GM12878 (cell line): ENCODE measurements at regions not wholly inside any gene's neighbourhood (a gene's known extent, or its start where the extent isn't known, plus 50 kb on each side); places are given as distances from the start of the nearest gene placed in this dataset.
"Not testable (repeated sequence)": the region's sequence is repeated elsewhere in the genome, so short reads cannot be mapped to it uniquely, and the experiment has no call there.

Source experiments
- ATAC-seq: fragments of 200-7000 bp; cut with Tn5 transposase; 3 replicates; pipeline ENCODE4 v1.9.1; 2020; ENCODE audit warnings: mild to moderate bottlenecking, moderate library complexity
- BruUV-seq: library from RNA; stranded (reverse); fragments of 400-500 nt; replicated peaks from 2 replicates; lab custom pipeline; 2021; lab: Mats Ljungman, UMichigan
- CTCF ChIA-PET: fragments of 300-600 bp; sonication (Branson Sonifier 250); formaldehyde crosslinking; extraction: SDS; loops from one replicate; lab custom pipeline; 2021; ENCODE audit warnings: inconsistent platforms; lab: Yijun Ruan, JAX
- POLR2A ChIA-PET: fragments of 350-600 bp; formaldehyde crosslinking; extraction: SDS; loops from one replicate; lab custom pipeline; 2021; ENCODE audit warnings: inconsistent platforms; lab: Charles Lee
- RAD21 ChIA-PET: fragments of 300-600 bp; sonication (Branson Sonifier 250); formaldehyde crosslinking; loops from one replicate; lab custom pipeline; 2023; ENCODE audit warnings: antibody characterized with exemption; ENCODE audit not compliant: unreplicated experiment; lab: Charles Lee
- SMC1A ChIA-PET: fragments of 300-600 bp; sonication (Branson Sonifier 250); formaldehyde crosslinking; loops from one replicate; lab custom pipeline; 2023; ENCODE audit not compliant: unreplicated experiment, uncharacterized antibody; lab: Charles Lee
- DNase-seq: peaks from one replicate; pipeline ENCODE4 v3.0.0-alpha.2; 2011; ENCODE audit warnings: low read depth, low spot score
- FAIRE-seq: peaks from 3 replicates; lab custom pipeline; 2011; peaks lifted over from hg19 to GRCh38; lab: Jason Lieb, UNC
- H2AFZ ChIP-seq: 2 replicates; pipeline ENCODE4 v1.6.0; 2011; ENCODE audit warnings: low read depth, low read length, control low read depth; ENCODE audit not compliant: control insufficient read depth
- H3K27ac ChIP-seq: 2 replicates; pipeline ENCODE4 v1.5.1; 2011; ENCODE audit warnings: control low read depth; ENCODE audit not compliant: control insufficient read depth, insufficient read depth
- H3K27me3 ChIP-seq, 2 experiments: replicated peaks in 1 of 2; 2 replicates each; pipeline versions ENCODE4 v1.6.0 to v1.6.1; 2011; ENCODE audit warnings: low read length in 1 of 2; ENCODE audit not compliant: control insufficient read depth in 2 of 2, insufficient read depth in 2 of 2
- H3K36me3 ChIP-seq, 2 experiments: 2 replicates each; pipeline ENCODE4 v1.5.1; 2011; ENCODE audit warnings: low read length in 1 of 2; ENCODE audit not compliant: control insufficient read depth in 2 of 2, insufficient read depth in 2 of 2
- H3K4me1 ChIP-seq: 2 replicates; pipeline ENCODE4 v1.6.1; 2011; ENCODE audit warnings: mild to moderate bottlenecking, low read length, moderate library complexity, mixed read lengths; ENCODE audit not compliant: control insufficient read depth, insufficient read depth
- H3K4me2 ChIP-seq: 2 replicates; pipeline ENCODE4 v1.6.0; 2011; ENCODE audit warnings: control low read depth; ENCODE audit not compliant: control insufficient read depth, insufficient read depth
- H3K4me3 ChIP-seq: fragments of 200-600 bp; sonication (generic); 2 replicates; pipeline ENCODE4 v1.5.1; 2016
- H3K79me2 ChIP-seq: 2 replicates; pipeline ENCODE4 v1.6.0; 2011; ENCODE audit warnings: low read length; ENCODE audit not compliant: control insufficient read depth, insufficient read depth
- H3K9ac ChIP-seq: 2 replicates; pipeline ENCODE4 v1.8.0; 2011; ENCODE audit warnings: low read length, control low read depth, mixed read lengths; ENCODE audit not compliant: control insufficient read depth, insufficient read depth
- H3K9me3 ChIP-seq: replicated peaks from 3 replicates; pipeline ENCODE4 v1.5.1; 2011; ENCODE audit warnings: mild to moderate bottlenecking, low read length; ENCODE audit not compliant: control insufficient read depth, insufficient read depth
- H4K20me1 ChIP-seq: 2 replicates; pipeline ENCODE4 v1.6.0; 2011; ENCODE audit not compliant: control insufficient read depth, insufficient read depth
- FOS ChIP-seq: IDR thresholded peaks from 3 replicates; pipeline ENCODE4 v1.6.1; 2011; ENCODE audit warnings: borderline replicate concordance; ENCODE audit not compliant: insufficient read length; ENCODE audit errors: extremely low read depth
- ZZZ3 ChIP-seq: IDR thresholded peaks from 2 replicates; pipeline ENCODE4 v1.6.1; 2011; ENCODE audit warnings: low read depth; ENCODE audit not compliant: control insufficient read depth, insufficient read length
- WGBS: methylation state at CpG from one replicate; pipeline ENCODE4 v1.1.6; 2016; ENCODE audit warnings: low lambda C conversion rate; ENCODE audit not compliant: insufficient replicate concordance, insufficient coverage; ENCODE audit errors: missing lambda C conversion rate; 5-methylcytosine and 5-hydroxymethylcytosine counted together
- in situ Hi-C: fragments of 300-500 bp; cut with MboI; formaldehyde crosslinking; loops from 9 replicates; pipeline ENCODE4 v1.14.3; 2018; ENCODE audit warnings: mixed read lengths
- intact Hi-C: fragments of 100-400 bp; cut with micrococcal nuclease; formaldehyde crosslinking; loops from one replicate; pipeline ENCODE4 v1.14.2; 2022; ENCODE audit not compliant: unreplicated experiment
- TF ChIP-seq, protein P1 (sequence below): fragments of 450-650 bp; IDR thresholded peaks from 2 replicates; pipeline ENCODE4 v1.6.1; 2016; ENCODE audit warnings: mild to moderate bottlenecking
- TF ChIP-seq, protein P2 (sequence below): fragments of 450-650 bp; IDR thresholded peaks from 2 replicates; pipeline ENCODE4 v1.6.1; 2016; ENCODE audit warnings: mild to moderate bottlenecking, moderate library complexity, borderline replicate concordance

DNA sequence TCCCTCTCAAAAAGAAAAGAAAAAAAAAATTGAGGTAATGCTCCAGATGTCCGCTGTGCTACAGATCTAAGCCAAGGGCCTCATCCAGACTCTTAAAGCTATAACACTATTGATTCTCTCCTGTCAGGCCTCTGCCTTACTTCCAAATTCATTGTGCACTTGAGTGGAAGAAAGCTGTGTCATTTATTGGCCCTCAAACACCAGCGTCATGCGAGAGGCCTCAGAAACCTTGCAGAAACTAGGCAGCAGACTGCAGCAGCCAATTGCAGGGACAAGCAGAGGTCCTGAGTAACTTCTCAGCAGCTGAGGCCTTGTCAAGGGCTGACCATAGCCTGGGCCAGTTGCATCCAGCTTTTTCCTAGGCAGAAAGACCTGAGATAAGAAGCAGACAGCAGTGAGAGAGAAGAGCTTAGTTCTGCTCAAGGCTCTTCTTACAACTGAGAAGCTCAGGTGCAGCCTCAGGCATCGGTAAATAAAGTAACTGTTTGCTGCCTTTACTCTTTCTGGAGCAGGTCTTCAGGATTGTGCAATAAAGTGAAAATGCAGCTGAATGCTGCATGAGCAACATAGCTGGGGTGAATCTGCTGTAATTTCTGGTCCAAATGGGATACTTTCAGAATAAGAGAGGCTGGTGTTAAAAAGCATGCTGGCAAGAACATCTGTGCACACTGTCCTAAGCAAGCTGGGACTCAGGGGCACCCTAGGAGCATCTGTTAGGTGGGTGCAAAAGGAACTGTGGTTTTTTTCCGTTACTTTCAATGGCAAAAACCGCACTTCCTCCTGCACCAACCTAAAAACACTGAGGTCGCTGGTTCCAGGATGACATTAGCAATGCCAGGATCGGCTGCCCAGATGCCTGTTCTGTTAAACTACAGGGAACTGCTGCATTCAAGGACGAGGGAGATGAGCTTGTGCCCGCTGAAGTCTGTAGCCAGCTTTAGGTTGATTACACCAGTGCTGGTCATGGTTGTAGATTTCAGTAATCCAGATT, 181.8 kb upstream of the PFKP start:
- ATAC-seq (no peak), DNase-seq (no peak), FAIRE-seq (no peak)
- in situ Hi-C loops (no loop called here), intact Hi-C loops (no loop called here)
- H3K4me1 ChIP-seq, result no peaks in the 10 kb centered on the region
- RAD21 ChIA-PET, result no interaction called here
- no peaks in the 10 kb centered on the region for H3K79me2 ChIP-seq
- no TSS peak for BruUV-seq
- no peak overlapping the region for H3K27ac ChIP-seq
- no peak overlapping the region for H3K9ac ChIP-seq
- POLR2A ChIA-PET, result no interaction called here
- SMC1A ChIA-PET, result interaction anchor here (0.5 kb wide), 1 partner anchor 1344 kb away, joined by 3 read pairs; no protein-coding TSS in a partner anchor
- TF ChIP-seq, protein P1, sequence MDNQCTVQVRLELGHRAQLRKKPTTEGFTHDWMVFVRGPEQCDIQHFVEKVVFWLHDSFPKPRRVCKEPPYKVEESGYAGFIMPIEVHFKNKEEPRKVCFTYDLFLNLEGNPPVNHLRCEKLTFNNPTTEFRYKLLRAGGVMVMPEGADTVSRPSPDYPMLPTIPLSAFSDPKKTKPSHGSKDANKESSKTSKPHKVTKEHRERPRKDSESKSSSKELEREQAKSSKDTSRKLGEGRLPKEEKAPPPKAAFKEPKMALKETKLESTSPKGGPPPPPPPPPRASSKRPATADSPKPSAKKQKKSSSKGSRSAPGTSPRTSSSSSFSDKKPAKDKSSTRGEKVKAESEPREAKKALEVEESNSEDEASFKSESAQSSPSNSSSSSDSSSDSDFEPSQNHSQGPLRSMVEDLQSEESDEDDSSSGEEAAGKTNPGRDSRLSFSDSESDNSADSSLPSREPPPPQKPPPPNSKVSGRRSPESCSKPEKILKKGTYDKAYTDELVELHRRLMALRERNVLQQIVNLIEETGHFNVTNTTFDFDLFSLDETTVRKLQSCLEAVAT, result no peak
- TF ChIP-seq, protein P2, sequence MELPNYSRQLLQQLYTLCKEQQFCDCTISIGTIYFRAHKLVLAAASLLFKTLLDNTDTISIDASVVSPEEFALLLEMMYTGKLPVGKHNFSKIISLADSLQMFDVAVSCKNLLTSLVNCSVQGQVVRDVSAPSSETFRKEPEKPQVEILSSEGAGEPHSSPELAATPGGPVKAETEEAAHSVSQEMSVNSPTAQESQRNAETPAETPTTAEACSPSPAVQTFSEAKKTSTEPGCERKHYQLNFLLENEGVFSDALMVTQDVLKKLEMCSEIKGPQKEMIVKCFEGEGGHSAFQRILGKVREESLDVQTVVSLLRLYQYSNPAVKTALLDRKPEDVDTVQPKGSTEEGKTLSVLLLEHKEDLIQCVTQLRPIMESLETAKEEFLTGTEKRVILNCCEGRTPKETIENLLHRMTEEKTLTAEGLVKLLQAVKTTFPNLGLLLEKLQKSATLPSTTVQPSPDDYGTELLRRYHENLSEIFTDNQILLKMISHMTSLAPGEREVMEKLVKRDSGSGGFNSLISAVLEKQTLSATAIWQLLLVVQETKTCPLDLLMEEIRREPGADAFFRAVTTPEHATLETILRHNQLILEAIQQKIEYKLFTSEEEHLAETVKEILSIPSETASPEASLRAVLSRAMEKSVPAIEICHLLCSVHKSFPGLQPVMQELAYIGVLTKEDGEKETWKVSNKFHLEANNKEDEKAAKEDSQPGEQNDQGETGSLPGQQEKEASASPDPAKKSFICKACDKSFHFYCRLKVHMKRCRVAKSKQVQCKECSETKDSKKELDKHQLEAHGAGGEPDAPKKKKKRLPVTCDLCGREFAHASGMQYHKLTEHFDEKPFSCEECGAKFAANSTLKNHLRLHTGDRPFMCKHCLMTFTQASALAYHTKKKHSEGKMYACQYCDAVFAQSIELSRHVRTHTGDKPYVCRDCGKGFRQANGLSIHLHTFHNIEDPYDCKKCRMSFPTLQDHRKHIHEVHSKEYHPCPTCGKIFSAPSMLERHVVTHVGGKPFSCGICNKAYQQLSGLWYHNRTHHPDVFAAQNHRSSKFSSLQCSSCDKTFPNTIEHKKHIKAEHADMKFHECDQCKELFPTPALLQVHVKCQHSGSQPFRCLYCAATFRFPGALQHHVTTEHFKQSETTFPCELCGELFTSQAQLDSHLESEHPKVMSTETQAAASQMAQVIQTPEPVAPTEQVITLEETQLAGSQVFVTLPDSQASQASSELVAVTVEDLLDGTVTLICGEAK, result no peak
- TF ChIP-seq FOS (no peak), ZZZ3 (no peak)
- H3K9me3 ChIP-seq, result no peaks in the 10 kb centered on the region
- 22% methylated on average over 10 of the region's 10 CpGs for WGBS
- CTCF ChIA-PET, result no interaction called here
- no peak overlapping the region for H3K4me2 ChIP-seq
- H3K36me3 ChIP-seq, result no peaks in the 10 kb centered on the region
- H4K20me1 ChIP-seq, result no peaks in the 10 kb centered on the region
- no peak overlapping the region for H3K4me3 ChIP-seq
- H3K27me3 ChIP-seq, result no peaks in the 10 kb centered on the region
- no peak overlapping the region for H2AFZ ChIP-seq

- POLR2A ChIA-PET, ATAC-seq, H3K79me2 ChIP-seq, H4K20me1 ChIP-seq, DNase-seq, H2AFZ ChIP-seq, H3K9me3 ChIP-seq, H3K9ac ChIP-seq, H3K27me3 ChIP-seq, in situ Hi-C loops, CTCF ChIA-PET, RAD21 ChIA-PET, H3K36me3 ChIP-seq, intact Hi-C loops, H3K27ac ChIP-seq, BruUV-seq, H3K4me2 ChIP-seq, FAIRE-seq, H3K4me1 ChIP-seq, H3K4me3 ChIP-seq: not testable (repeated sequence)
- 37% methylated on average over 4 of the region's 4 CpGs for WGBS
- SMC1A ChIA-PET, result interaction anchor here (1.2 kb wide), 1 partner anchor 160 kb away, joined by 3 read pairs; no protein-coding TSS in a partner anchor
Measured at GRCh38 chr10:2883983-2884540, 183.3 kb upstream of the PFKP start.
